ENCODE measurements at regions not wholly inside any gene's neighbourhood (a gene's known extent, or its start where the extent isn't known, plus 50 kb on each side); places are given as distances from the start of the nearest gene placed in this dataset.

- ATAC-seq, result no peak
These were observed 539.1 kb downstream of the PRKD1 start for GRCh38 chr14:29388571-29388970.

GRCh38 chr14:29390081-29390832 is 537.4 kb downstream of the PRKD1 start:
- no peak for TF ChIP-seq CTCF (IDR thresholded peaks at IDR 0.05)
- H3K9me3 ChIP-seq, result no peaks in the 10 kb centered on the region
- no peaks in the 10 kb centered on the region for H3K4me1 ChIP-seq
- H3K27ac ChIP-seq, result no peak overlapping the region
- ATAC-seq, result no peak
- no peak for DNase-seq
- H3K27me3 ChIP-seq, result no peaks in the 10 kb centered on the region
- intact Hi-C loops (cut with DNase I), result no loop called here
- no peaks in the 10 kb centered on the region for H3K36me3 ChIP-seq
- H3K4me3 ChIP-seq, result no peak overlapping the region

More at GRCh38 chr14:29388571-29388970, 539.1 kb downstream of the PRKD1 start:
- H3K27ac ChIP-seq, result no peak overlapping the region
- intact Hi-C loops (cut with DNase I), result no loop called here
- DNase-seq, result no peak
- H3K4me1 ChIP-seq, result no peaks in the 10 kb centered on the region
- no peaks in the 10 kb centered on the region for H3K36me3 ChIP-seq
- H3K27me3 ChIP-seq, result no peaks in the 10 kb centered on the region
- H3K9me3 ChIP-seq, result no peaks in the 10 kb centered on the region
- no peak for TF ChIP-seq CTCF (IDR thresholded peaks at IDR 0.05)
- H3K4me3 ChIP-seq, result no peak overlapping the region

- intact Hi-C loops (cut with DNase I), result no loop called here
- ATAC-seq (no peak), DNase-seq (no peak)
- Histone ChIP-seq H3K27me3 (no peaks in the 10 kb centered on the region), H3K27ac (no peak overlapping the region), H3K4me3 (no peak overlapping the region), H3K9me3 (no peaks in the 10 kb centered on the region), H3K36me3 (no peaks in the 10 kb centered on the region), H3K4me1 (no peaks in the 10 kb centered on the region)
- TF ChIP-seq CTCF (IDR thresholded peaks at IDR 0.05), result no peak
These were observed 536.4 kb downstream of the PRKD1 start for GRCh38 chr14:29391231-29391630.

- Histone ChIP-seq H3K4me1 (no peaks in the 10 kb centered on the region), H3K27me3 (no peaks in the 10 kb centered on the region), H3K9me3 (no peaks in the 10 kb centered on the region), H3K36me3 (no peaks in the 10 kb centered on the region), H3K27ac (no peak overlapping the region), H3K4me3 (no peak overlapping the region)
- DNase-seq (no peak), ATAC-seq (no peak)
- intact Hi-C loops (cut with DNase I), result no loop called here
- no peak for TF ChIP-seq CTCF (IDR thresholded peaks at IDR 0.05)
These were observed 535.8 kb downstream of the PRKD1 start for GRCh38 chr14:29391801-29392200.

- Histone ChIP-seq H3K9me3 (no peaks in the 10 kb centered on the region), H3K27ac (no peak overlapping the region), H3K36me3 (no peaks in the 10 kb centered on the region), H3K27me3 (no peaks in the 10 kb centered on the region), H3K4me3 (no peak overlapping the region), H3K4me1 (no peaks in the 10 kb centered on the region)
- intact Hi-C loops (cut with DNase I), result no loop called here
- no peak for TF ChIP-seq CTCF (IDR thresholded peaks at IDR 0.05)
- no peak for DNase-seq
- no peak for ATAC-seq
These were observed 535.4 kb downstream of the PRKD1 start for GRCh38 chr14:29392287-29392686.

- ATAC-seq (no peak), DNase-seq (no peak)
- Histone ChIP-seq H3K4me1 (no peaks in the 10 kb centered on the region), H3K4me3 (no peak overlapping the region), H3K9me3 (no peaks in the 10 kb centered on the region), H3K27ac (no peak overlapping the region), H3K27me3 (no peaks in the 10 kb centered on the region), H3K36me3 (no peaks in the 10 kb centered on the region)
- TF ChIP-seq CTCF (IDR thresholded peaks at IDR 0.05), result no peak
- intact Hi-C loops (cut with DNase I), result no loop called here
These were observed 524.6 kb downstream of the PRKD1 start for GRCh38 chr14:29403091-29403490.

Data from upper lobe of right lung (tissue), 1 donor.